ENCODE measurements at regions not wholly inside any gene's neighbourhood (a gene's known extent, or its start where the extent isn't known, plus 50 kb on each side); places are given as distances from the start of the nearest gene placed in this dataset.

GRCh38 chr1:83813576-83813975 lies 185.4 kb downstream of the TTLL7 start:
- DNase-seq: no peak

GRCh38 chr1:83810144-83810543 lies 188.8 kb downstream of the TTLL7 start:
- no peak for DNase-seq

DNA sequence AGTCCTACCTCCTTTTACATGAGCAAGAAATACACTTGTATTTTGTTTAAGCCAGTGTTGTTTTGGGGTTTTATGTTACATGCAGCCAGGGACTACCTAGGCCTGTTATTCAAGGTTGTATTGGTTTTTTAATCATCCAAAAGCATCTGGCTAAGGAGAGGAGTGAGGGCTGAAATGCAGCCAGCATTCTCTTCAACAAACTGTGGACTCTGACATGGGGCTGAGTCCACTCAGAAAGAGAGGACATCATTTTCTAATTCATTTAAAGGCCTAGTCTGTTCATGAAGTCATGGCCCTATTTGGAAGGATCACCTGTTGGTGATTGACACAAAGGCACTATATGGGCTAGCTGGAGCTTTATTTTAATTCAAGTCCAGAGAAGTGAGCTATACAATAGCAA lies 190.4 kb downstream of the TTLL7 start:
- DNase-seq: no peak

DNA sequence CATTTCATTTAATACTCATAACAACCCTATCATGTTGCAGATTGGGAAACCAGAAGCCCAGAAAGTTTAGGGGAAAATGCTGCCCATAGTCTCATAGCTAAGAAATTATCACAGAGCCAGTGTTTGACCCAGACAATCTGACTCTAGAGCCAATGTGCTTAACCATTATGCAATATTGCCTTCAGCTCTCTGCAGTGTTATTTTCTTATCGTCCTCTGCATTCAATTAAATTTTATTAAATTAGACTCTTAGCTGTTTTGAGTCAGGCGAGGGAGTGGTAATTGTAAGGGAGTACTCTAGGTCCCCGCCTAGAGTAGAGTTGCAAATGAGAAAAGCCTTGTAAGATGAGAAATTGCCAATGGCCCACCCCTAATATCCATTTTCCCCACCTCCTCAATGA lies 191.1 kb downstream of the TTLL7 start:
- no peak for DNase-seq

- no peak for DNase-seq
Observed at GRCh38 chr1:83807231-83807630, 191.7 kb downstream of the TTLL7 start.

GRCh38 chr1:83805921-83806320 lies 193.0 kb downstream of the TTLL7 start:
- no peak for DNase-seq

DNA sequence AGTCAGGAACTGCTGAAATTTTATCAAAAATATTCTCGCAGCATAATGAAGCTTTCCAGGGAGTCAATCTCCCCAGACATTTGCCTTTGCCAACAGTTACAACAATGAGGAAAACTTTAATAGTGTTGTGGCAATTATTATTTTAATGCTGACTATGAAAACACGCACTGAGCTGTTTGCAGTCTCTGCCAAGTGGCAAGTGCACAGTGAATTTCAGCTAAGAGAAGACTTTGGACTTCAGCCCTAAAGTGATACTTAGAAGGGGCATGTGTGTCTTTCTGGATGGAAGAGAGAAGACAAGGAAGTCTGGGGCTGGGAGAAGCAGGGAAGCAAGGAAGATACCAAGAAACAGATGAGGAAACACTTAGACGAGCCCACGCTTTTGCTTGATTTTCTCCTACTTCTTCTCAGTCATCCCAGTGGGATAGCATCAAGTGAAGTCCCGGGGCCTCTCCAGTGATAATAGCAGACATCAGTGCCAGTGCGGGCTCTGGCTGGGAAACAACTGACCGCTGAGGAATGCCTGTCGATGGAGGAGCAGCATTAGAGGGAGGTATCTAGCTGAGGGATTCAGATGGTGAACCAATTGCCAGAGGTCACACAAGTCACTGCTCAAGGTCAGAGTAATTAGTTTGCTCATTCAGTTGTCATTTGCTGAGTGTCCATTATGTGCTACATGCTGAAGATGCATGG lies 196.3 kb downstream of the TTLL7 start:
- no peak for DNase-seq

- DNase-seq: no peak
Observed at GRCh38 chr1:83802023-83802422, 196.9 kb downstream of the TTLL7 start.

- DNase-seq: no peak
Observed at GRCh38 chr1:83800066-83800465, 198.9 kb downstream of the TTLL7 start.

DNA sequence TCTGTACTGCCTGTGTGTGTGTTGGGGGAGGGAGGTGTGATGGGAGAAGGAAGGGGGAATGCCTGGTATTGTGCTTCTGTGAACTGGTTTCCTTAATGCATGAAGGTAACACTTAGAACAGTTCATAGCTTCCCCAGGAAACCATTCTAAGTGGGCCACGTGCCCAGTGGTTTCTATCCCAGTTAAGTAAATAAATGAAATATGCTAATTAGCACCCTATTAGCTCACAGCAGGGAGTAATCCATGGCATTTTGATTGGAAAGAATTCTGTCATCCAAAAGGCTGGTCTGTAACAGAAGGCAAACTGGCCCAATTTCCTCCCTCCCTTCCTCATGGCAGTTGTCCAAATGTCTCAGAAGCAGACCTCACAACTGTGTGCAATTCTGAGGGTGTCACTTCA lies 199.3 kb downstream of the TTLL7 start:
- DNase-seq: no peak

- DNase-seq: no peak
Observed at GRCh38 chr1:83798965-83799364, 200.0 kb downstream of the TTLL7 start.

DNA sequence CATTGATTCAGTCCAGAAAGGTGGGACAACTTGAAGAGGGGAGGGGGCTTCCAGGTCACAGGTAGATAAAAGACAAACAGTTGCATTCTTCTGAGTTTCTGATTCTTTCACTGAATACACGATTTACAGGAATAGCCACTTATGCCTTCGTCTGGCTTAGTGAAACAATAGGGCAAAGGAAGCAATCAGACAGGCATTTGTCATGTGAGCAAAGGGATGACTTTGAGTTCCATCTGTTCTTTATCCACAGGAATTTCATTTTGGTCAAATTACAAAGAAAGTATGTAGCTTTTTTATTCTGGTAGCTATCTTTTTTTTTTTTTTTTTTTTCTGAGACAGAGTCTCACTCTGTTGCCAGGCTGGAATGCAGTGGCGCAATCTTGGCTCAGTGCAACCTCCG lies 202.5 kb downstream of the TTLL7 start:
- no peak for DNase-seq

DNA sequence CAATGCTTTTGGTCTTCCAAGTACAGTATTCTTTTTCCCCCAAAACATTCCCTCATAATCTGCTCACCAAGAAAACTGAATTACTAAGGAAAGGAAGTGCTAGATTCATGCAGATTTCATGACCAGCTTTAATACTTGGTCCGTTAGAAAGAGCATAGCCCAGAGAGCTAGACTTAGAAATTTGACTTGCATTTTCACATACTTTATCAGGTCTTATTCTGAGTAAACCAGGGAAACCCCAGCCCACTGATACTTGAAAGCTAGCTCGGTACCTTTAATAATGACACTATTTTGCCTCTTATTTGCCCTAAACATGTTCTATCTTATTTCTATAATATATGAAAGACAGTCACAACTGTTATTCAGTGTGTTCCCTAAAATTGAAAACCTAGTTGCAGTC lies 204.5 kb downstream of the TTLL7 start:
- no peak for DNase-seq

DNA sequence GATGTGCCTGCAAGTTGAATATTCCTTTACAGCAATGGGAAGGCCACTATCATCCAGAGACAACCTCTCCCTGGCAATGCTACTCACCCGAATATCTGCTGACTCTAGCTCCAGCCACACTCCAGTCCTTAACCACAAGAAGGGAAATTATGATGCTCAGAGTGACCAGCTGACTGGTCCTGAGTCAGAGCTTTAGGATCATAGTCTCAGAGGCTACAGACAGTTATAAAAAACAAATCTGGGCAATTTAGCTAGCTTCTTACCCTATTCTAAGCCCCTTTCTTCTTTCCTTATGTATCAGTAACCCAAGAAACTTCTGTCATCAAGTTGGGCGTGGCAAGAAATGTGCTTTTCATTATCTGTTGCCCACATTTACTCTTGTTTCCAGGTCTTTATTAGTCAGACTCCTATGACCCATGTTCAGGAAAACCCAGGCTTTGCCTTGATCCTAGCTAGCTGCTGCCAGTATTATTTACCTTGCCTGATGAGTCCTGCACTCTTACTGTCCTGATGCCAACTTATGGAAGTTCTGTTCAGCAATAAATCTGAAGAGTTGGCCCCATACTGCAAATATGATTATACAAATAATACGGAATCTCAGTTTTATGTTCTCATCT lies 207.0 kb downstream of the TTLL7 start:
- DNase-seq: no peak

GRCh38 chr1:83790446-83790845 lies 208.5 kb downstream of the TTLL7 start:
- no peak for DNase-seq

DNA sequence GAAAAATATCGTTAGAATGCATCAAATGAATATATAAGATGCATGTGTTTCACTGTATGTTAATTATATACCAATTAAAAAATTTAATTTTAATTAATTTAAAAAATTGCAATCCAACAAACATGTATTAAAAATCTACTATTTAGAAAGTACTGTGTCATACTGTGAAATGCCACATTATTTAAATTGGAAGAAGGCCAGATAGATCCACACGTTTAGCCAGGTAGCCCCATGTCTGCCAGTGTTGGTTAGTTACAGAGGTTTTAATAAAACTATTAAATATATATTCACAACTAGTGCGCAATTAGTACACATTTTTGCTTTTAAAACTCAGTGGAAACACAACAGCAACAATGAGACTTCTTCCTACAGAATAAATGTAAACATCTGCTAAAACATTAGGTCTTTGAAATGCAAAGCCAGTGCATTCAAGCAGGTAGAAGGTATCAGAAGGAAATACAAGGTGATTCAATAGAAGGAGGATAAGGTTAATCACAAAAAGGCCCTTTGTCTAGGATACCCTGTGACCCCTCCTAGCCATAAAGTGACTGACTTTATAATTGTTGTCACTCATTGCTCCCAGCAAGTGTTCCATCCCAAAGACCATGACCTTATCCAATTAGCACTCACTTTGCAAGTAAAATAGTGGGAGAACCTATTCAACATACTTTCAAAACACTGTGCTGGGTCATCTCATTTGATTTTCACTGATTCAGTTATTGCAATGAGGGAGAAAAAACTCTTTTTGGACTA lies 211.5 kb downstream of the TTLL7 start:
- no peak for DNase-seq

DNA sequence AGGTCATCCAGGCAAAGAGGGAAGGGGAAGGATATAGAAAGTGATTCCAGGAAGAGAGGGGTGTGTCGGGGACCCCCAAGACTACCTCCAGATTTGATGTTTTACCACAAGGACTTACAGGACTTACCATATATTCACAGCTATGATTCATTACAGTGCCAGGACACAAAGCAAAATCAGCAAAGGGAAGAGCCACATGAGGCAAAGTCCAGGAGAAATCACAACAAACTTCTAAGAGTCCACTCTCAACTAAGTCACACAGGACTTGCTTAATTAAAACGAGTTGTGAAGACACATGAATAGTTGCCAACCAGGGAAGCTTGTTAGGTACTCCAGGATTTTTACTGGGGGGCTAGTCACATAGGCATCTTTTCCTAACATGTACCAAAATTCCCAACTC lies 217.3 kb downstream of the TTLL7 start:
- no peak for DNase-seq

- no peak for DNase-seq
Observed at GRCh38 chr1:83779565-83779964, 219.4 kb downstream of the TTLL7 start.

DNA sequence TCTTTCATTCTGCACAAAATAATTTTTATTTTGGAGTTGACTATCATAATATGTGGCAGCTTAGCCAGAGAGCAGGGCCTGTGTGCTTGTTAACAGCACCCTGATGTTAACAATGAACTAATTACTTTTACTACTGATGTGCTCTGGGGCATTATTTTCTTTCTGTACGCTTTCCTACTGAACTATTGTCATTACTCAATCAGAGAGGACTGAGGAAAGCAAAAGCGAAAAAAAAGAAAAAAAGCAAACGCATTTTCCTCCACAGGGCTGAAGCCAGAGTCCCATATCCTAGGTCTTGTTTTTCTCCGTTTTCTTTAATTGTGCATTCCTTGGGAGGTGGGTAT lies 221.2 kb downstream of the TTLL7 start:
- DNase-seq: no peak

GRCh38 chr1:83776913-83777757 lies 221.8 kb downstream of the TTLL7 start:
- DNase-seq: no peak

- no peak for DNase-seq
Observed at GRCh38 chr1:83775977-83776603, 222.8 kb downstream of the TTLL7 start.

DNA sequence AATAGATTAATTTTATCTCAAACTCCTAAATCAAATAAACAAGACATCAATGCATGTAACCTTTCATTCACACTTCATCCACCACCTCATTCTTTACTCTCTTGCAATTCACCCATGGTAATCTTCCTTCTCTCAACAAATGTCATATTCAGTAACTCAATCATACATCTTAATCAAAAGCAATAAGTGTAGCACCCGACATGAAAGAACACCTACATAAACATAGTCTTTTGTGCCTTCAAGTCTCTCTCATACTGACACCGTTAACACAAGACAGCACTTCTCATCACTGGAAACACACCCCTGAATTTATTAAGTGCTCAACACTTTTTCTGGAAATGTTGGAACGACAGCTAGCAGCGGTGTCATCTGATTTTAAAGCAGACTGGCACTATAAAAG lies 225.9 kb downstream of the TTLL7 start:
- DNase-seq: no peak

DNA sequence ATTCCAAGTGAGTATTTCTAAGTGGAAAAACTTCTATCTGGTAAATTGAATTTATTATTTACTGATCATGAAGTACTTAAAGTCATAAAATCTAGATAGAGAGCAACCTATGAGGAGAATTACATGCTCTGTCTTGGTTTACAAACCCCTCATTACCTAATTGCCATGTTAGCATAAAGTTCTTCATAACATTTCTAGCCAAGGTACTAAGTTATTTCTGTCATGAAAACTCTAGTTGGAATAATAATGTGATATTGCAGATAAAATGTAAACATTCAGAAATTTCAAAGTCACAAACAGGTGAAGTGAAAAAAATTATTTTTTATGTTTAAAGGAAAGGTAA lies 228.6 kb downstream of the TTLL7 start:
- DNase-seq: no peak
